Inflammatory macrophage (primary cell): ENCODE measurements at regions not wholly inside any gene's neighbourhood (a gene's known extent, or its start where the extent isn't known, plus 50 kb on each side); places are given as distances from the start of the nearest gene placed in this dataset.

Experiments used
- DNase-seq, 2 donors: peaks; one replicate each; pipeline ENCODE4 v3.0.0-alpha.2; 2020 to 2022

DNA sequence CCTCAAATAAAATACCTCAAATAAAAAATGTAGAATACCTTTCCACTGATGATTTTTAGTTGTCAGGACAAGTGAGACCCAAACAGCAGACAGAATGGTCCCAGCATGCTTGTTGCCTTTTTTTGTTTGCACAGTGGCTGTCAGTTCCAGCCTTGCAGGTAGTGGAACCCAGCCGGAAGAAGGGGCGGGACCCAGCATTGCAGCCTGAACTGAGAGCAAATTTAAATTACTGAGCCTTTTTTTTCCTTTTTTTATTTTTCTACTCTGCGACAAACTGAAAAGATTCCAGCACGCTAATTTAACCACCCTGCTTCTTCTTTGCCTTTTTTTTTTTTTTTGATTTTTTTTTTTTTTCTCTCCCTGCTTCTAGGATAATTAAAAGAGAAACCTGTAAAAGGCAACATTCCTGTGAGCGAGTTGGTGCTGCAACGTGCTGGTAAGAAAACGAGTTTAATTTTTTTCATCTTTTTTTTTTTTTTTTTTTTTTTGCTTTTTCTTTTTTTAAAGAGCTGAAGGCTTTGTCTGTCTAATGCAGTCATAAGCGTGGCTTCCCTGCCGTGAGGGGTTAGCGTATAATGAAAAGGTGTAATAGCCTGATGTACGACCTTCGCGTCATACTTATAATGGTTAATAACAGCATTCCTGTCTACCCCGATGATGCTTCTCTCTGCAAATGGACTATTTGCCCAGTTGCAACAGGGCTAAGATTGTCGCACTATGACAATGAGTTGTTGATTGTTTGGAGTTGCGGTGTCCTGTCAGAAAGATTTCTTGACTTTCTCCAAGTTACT lies 555.3 kb upstream of the CELF2 start:
- no peak for DNase-seq

DNA sequence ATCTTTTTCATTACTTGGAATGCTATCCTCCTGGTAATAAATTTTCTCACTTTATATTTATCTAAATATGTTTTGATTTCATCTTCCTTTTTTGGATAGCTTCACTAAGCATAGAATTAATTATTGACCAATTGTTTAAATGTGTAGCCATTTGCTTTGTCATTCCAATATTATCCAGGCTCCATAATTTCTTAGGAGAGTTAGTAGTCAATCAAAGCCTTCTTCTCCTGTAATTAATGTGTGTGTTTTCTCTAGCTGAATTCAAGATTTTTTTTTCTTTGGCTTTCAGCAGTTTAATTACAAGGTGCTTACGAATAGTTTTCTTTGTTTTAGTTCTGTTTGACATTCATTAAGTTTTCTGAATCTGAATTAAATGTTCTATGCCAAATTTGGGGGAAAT lies 545.9 kb upstream of the CELF2 start:
- no peak for DNase-seq

DNA sequence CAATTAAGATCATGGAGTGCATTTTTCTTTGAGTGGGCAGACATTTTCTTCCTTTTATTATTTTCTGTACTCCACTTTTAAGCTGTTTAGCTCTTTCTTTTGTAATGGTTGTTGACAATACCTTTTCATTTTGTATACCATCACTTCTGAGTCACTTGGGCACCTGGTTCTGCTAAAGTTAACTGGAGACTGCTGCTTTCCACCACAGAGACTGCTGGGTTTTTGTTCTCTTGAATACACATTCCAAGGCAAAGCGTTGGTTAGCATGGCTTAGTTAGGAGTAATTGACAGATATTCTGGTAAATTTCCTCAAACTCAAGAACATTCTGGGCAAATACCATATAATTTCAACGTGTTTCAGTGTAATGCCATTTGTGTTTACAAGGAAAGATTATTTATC lies 541.9 kb upstream of the CELF2 start:
- no peak for DNase-seq

DNA sequence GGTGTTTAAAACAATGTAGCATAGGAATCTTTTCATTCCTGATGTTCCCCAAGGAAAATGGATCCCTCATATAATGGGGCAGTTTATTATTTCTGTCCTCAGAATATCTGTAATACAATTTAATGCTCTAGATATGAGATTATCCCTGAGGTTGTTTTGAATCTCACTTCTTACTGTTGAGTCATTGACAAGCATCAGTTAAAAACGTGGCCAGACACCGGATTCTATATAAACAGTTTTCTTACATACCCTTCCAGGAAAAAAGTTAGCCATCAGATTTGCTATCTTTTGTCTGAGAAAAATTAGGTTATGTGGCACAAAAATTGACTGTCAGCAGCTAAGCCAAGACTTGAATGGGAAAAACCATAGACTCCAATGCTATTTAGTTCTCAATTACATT lies 539.8 kb upstream of the CELF2 start:
- no peak for DNase-seq

DNA sequence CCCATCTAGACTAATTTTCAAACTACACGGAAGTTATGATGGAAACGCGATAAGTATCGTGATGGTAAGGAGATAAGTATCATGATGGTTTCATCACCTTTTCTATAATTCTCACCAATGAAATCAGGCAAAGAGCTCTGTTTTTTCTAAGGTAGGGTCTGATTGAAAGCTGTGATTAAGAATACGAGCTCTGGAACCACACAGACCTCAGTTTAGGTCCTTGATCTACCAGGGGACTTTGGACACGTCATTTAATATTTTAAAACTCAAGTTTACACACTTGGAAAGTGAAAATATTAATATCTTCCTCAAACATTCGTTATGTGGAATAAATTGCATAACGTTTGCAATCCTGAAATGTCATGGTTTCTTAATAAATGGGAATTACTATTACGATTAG lies 538.2 kb upstream of the CELF2 start:
- no peak for DNase-seq

DNA sequence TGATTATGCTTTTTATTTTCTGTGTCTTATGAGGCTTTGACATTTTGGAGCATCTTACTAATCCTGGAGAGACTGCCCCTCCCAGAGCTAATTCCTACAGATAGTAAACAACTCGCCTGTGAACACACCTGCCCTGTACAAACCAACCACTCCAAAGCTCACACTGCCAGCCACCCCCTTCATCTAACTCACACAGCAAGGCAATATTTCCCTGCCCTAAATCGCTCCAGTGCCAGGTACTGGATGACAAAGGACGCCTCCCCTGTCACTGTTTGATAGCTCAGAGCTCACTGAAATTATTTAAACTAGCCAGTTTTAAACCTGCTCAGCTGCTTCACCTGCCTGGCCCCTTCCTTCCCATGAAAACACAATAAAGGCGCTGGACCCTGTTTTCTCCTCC lies 535.1 kb upstream of the CELF2 start:
- DNase-seq, result no peak

DNA sequence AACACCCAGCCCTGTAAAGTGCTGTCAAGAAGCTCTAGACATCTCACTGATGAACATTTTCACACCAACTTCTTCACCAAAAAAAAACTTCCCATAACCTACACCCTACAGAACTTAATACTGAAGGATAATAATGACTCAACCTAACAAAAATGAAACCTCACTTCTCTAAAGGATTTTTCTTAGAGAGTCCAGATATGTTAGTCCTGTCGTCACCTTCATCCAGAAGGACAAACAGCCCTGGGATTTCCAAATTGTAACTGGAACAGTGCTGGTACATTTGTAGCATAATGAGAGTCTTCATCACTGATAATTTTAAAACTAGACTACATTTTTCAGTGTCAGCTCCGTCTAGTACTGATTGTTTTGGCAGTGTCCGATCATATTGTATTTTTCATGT lies 528.6 kb upstream of the CELF2 start:
- no peak for DNase-seq

DNA sequence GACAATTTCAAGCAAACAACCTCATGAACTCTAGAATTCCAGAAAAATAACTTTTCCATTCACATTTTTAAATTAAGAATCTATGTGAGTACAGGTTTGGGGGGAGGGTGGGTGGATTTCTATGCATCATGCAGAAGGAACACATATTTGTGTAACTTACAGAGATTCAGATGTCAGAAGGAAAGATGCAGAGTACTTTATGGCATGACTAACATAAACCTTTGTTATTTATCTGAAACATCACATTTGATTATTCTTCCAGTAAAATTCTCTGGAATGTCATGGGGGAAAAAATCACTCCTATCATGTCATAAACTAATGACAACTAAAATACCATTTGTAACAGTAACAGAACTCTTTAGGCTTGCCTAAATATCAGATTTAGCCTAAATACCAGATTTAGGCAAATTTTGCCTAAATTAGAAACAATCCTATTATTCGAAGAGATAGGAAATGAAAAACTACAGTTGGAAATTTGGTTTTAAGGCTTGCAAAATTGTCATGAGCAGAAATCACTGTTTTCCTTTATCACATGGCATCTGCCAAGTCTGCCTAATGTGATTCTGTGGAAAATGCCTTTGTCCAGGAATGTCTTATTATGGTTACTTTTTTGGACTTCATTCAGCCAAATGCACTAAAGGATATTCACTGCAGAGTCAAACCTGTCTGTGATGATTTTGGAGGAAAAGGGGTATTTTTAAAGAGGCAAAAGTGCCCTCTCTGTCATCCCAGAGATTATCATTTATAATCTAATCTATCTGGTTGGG lies 527.7 kb upstream of the CELF2 start:
- DNase-seq, result no peak

DNA sequence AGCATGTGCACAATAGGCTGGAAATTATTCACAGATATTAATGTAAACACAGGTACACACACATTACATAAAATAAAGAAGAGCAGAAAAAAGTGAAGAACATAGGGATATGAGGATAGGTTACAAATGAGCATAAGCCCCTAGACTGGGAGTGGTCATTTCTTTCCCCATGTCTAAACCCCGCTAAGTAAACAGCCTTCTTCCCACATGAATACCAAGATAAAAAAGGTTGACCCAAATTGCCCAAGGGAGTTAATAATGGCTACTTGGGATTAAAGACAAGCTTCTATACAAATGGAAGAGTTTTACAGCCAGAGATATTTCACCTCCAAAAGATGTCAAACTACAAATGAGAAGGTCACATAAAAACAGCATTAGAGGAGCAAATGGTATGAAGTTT lies 527.1 kb upstream of the CELF2 start:
- no peak for DNase-seq

DNA sequence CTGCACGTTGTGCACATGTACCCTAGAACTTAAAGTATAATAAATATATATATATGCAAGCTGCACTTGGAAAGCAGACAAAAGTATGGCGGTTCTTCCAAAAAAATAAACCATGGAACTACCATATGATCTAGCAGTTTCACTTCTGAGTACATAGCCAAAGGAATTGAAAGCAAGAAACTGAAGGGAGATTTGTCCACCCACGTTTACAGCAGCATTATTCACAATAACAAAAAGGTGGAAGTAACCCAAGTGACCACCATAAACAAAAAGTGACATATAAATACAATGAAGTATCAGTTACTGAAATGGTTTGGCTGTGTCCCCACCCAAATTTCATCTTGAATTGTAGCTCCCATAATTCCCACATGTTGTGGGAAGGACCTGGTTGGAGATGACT lies 525.3 kb upstream of the CELF2 start:
- peak; percentile 3 for DNase-seq

DNA sequence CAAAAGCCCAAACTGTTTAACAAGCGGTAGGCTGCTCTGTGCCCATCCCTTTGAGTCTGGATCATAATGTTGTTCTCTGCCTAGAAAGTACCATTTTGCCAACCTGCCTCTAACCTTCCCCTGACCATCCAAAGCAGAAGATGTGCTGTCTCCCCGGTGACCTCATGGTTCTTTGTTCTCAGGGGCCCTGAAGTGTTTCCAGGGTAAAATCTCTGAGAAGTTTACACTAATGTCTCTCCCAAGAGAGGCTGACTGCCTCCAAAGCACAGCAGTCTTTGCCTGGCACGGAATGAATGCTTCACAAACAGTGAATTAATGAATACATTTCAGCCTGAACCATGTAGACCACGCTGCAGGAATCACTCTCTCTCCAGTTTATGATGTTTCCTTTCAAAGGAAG lies 523.8 kb upstream of the CELF2 start:
- DNase-seq, result no peak

DNA sequence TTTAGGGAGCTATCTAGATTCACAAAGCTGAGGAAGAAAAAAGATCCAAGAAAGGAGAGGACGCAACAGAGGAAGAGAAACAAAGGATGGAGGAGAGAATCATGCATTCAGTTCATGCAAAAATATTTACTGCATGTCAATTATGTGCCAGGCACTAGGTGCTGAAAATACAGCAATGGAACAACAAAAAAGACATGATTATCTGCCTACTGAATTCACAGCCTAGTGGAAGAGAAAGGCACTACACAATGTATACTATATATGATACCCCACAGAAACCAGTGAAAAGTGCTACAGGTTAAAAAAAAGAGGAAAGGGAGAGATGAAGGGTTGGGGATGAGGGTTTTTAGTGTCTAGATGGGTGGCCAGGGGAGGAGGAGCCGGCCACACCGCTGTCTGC lies 520.4 kb upstream of the CELF2 start:
- no peak for DNase-seq

DNA sequence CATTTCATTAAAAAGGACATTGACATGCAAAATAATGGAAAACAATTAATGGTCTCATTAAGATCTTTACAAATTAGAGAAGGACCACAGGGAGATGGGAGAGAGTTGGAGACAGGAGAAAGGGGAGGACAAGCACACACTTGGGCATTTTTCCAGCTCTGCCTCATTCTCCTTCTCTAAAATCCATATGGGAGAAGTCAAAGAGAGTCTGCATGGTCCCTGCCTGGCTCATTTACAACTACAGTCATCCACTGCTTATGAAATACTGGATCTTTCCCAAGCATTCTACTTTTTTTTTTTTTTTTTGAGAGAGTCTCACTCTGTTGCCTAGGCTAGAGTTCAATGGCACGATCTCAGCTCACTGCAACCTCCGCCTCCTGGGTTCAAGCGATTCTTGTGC lies 518.9 kb upstream of the CELF2 start:
- no peak for DNase-seq

DNA sequence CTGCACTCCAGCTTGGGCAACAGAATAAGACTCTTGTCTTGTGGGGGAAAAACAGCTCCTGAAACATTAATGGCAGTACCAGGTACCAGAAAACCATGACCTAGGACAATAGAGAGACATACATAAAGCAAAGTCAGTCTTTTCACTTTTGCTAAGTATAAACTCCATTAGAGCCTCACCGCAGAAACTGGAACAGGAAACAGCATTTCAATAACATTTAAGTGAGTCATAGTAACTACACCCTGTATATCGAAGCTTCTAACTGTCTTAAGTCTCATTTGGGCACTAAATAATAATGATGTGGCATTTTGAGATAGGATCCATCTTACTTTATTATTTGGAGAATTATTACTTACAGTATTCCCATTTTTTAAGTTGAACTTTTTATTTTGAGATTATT lies 517.8 kb upstream of the CELF2 start:
- DNase-seq, result peak; percentile 9 to 25

DNA sequence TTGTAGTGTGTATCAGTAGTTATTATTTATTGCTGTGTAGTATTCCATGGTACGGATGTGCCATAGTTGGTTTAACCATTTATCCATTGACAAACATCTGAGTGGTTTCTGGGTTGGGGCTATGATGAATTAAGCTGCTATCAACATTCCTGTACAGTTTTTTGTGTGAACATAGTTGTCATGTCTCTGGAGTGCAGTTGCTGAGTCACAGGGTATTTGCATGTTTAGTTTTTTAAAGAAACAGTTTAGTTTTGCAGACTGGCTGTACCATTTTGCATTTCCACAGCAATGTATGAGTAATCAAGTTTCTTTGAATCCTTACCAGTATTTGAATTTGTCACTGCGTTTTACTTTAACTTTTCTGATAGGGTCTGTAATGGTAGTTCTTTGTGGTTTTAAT lies 516.7 kb upstream of the CELF2 start:
- DNase-seq, result no peak

DNA sequence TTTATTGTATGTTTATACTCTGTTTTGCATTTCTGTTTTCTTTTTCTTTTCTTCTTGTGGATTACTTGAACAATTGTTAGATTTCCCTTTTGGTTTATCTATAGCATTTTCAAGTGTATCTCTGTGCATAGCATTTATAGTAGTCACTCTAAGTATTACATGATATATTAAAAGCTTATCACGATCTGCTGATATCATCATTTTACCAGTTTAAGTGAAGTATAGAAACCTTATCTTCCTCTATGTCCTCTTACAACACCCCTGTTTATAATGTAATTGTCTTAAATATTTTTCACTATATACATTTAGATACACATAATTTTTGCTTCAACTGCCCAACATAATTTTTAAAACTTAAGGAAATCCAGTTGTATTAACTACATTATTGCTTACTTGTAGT lies 513.9 kb upstream of the CELF2 start:
- DNase-seq, result no peak

DNA sequence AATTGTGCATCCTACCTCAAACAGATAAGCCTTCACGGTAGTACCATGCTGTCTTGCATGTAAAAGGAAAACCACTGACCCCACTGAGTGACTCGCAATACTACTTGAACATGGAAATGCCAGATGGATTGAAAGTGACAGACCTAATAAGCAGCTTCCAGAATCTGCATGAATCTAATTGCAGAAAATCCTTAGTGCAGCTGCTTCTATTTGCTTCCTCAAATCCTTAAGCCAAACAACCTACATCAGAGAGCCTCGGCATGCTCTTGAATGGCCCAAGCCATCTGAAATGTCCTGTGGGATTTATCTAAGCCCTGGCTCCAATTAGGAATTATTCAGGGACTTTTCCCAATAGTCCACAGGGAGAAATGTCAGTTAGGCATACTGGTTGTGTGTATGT lies 509.5 kb upstream of the CELF2 start:
- no peak for DNase-seq

DNA sequence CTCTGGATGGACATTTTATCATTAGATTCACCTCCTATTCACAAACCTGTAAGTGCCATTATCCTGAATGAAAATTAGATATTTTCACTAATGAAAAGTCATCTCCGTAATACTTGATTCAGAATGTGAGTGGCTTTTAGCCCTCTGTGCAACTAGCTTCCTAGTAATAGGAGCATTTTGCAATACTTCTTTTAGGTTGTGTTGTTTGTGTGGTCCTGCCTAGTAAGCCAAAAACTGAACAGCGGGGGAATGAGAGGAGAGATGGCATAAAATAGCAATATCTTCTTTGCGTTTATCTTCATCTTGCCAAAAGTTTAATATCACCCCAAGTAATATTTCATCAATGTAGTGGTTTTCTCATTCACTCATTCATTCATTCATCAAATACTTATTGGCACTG lies 507.5 kb upstream of the CELF2 start:
- no peak for DNase-seq

DNA sequence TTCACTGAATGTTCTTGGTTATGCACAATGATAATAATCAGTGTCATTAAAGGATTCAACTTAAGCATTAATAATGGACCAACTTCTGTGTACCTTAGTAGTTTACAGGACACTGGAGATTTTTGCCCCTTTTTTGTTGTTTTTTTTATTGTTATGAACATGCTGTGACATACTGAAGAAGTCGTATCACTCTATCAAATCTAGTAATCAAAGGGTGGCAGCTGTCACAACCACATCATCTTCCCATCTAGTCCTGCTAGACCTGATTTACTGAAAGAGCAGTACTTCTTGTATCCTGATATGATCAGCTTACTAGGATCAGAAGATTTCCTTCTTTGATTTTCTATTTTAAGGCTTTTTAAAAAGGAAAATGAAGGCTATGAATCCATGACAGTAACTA lies 504.6 kb upstream of the CELF2 start:
- no peak for DNase-seq

DNA sequence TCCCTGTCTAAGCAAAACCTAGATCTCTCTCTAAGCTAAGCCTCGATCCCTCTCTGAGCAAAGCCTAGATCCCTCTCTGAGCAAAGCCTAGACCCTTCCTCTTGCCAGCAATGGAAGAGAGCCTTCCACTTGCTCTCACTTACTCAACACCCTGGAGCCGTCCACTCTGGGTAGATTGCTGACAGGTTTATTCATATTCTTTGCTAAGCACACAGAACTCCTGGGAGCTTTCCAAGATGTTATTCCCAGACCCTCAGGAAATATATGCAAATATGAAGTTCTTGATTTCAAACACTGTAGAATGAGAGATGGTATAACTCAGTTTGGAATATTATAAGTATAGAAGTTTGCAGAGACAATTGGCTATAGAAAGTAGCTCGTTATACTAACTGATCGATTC lies 503.8 kb upstream of the CELF2 start:
- no peak for DNase-seq

DNA sequence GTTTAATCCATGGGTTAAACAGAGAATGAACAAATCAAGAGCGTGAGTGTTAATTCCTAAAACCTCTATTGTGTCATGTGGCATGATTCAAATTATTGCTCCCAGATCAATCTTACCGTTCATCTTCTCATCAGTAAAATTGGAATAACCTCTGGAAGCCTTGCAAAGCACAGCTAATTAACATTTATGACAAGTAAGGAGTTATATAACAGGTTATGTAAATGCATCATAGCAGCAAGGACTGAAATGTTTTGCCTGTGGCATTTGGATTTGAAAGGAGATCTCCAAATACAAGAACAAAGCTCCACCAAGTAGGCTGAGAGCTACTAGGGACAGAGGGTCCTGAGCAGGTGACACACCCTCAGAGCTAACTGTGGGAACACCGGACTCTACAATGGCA lies 502.9 kb upstream of the CELF2 start:
- no peak for DNase-seq

DNA sequence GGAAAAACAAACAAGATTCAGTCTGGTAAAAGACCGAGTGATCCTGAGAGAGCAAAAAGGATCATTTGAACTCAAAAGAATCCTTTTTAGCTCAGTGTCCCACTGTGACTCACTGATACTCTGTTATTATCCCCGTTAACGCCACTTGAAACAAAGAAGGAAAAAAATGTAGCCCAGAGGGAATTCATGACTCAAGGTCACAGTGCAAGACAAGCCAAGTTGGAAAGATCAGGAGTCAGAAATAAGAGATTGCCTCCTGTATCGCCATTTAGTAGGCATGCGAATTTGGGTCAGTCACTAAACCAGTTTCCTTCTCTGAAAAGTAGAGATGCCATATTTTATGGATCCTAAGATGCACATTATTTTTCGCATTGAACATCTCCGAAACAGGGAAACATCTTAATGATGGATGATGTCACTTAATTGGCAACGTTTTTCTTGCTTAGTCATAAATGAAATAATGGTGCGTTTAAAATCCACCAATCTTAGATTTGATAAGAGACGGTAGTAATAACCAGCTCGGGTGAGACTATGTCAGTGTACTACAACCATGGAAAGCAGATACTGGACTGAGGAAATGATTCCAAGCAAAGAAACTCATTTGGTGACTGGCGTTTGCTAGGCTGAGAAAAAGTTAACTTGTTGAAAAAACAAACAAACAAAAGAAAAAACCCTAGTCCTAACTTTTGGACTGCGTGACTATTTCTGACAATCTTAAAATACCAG lies 502.0 kb upstream of the CELF2 start:
- no peak for DNase-seq

DNA sequence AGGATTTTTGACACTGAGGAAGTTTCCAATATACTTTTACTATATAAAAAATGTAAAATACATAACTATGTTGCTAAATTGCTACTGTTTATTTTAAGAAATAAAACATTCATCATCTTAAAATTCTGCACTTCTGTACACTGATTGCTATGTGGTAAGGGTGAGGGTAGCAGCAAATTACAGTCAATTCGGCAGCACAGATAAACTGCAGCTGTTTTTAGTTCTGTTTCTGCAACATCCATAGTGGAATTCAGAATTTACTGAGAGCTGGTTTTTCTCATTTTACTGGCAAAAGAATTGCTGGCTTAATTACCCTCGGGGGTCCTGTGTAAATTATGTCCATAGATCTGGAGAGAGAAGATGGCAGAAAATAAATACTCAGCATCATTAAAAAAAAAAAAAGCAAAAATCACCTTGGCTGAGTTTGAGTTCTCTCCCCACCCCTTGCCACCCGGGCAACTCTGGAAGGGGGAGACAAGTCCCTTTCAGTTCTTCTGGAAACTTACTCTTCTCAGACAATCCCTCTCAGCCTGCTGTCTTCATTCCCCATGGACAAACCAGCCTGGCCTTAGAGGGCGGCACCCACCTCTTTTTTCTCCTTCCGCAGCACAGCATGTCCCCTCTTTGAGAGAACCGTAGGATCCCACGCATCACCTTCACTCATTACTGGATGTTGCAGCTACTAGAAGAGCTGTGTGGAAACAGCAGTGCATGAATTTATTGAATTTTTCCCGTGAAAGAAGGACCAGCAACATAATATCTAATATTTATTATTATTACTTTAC lies 501.1 kb upstream of the CELF2 start:
- DNase-seq, result no peak
